Erythroblast (primary cell): ENCODE measurements at regions not wholly inside any gene's neighbourhood (a gene's known extent, or its start where the extent isn't known, plus 50 kb on each side); places are given as distances from the start of the nearest gene placed in this dataset.

Source experiments
- GATA1 ChIP-seq: IDR thresholded peaks from 2 replicates; pipeline ENCODE4 v1.6.1; 2011; ENCODE audit warnings: low read depth, mild to moderate bottlenecking, control low read depth, low read length, moderate library complexity
- POLR2A ChIP-seq: IDR thresholded peaks from 2 replicates; pipeline ENCODE4 v1.6.1; 2011; ENCODE audit warnings: mild to moderate bottlenecking, low read length

GRCh38 chrX:9320940-9321339 is 143.9 kb upstream of the TBL1X start:
- TF ChIP-seq POLR2A, result no peak
- TF ChIP-seq GATA1, result no peak
